GM12873 (cell line): ENCODE measurements at regions not wholly inside any gene's neighbourhood (a gene's known extent, or its start where the extent isn't known, plus 50 kb on each side); places are given as distances from the start of the nearest gene placed in this dataset.

Experiments
- CTCF ChIP-seq: IDR thresholded peaks from 2 replicates; pipeline ENCODE4 v1.5.1; 2012; ENCODE audit warnings: low read depth, mild to moderate bottlenecking, moderate library complexity, low read length, control low read depth; ENCODE audit not compliant: insufficient read depth; ENCODE audit errors: missing control alignments

GRCh38 chr6:85802162-85802561 lies 159.5 kb upstream of the SYNCRIP start:
- no peak for TF ChIP-seq CTCF

- TF ChIP-seq CTCF, result no peak
Measured at GRCh38 chr6:85798931-85799652, 156.4 kb upstream of the SYNCRIP start.

- no peak for TF ChIP-seq CTCF
Measured at GRCh38 chr6:85797993-85798392, 155.3 kb upstream of the SYNCRIP start.

GRCh38 chr6:85795945-85796344 lies 153.3 kb upstream of the SYNCRIP start:
- no peak for TF ChIP-seq CTCF

- no peak for TF ChIP-seq CTCF
Measured at GRCh38 chr6:85792254-85792653, 149.6 kb upstream of the SYNCRIP start.

GRCh38 chr6:85775883-85776282 lies 133.2 kb upstream of the SYNCRIP start:
- TF ChIP-seq CTCF, result no peak

GRCh38 chr6:85772641-85773040 lies 130.0 kb upstream of the SYNCRIP start:
- TF ChIP-seq CTCF, result peak; percentile 5

GRCh38 chr6:85771925-85772430 lies 129.3 kb upstream of the SYNCRIP start:
- TF ChIP-seq CTCF, result no peak
